DMS79 treated with DMSO at 0.1 percent for 48 hours (cell line): ENCODE measurements at regions not wholly inside any gene's neighbourhood (a gene's known extent, or its start where the extent isn't known, plus 50 kb on each side); places are given as distances from the start of the nearest gene placed in this dataset.
"Not testable (repeated sequence)": the region's sequence is repeated elsewhere in the genome, so short reads cannot be mapped to it uniquely, and the experiment has no call there.

Experiments
- DNase-seq: peaks from one replicate; lab custom pipeline; 2025; lab: John Stamatoyannopoulos, UW

DNA sequence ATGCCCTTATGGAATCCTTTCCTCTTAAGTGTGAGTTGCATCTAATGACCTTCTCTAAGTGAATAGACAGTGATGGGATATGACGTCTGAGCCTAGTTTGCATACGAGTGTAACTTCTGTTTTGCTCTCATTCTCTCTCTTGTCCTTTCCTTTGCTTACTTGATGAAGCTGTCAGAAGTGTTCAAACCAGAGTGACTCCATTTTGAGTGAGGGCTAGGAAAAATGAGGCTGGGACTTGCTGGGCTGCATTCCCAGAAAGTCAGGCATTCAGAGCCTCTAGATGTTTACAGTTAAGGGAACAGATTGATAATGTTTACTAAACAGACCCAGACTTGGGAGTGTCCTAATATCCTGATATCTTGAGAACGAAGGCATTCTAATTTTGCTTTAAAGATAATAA lies 311.2 kb upstream of the SOX4 start:
- DNase-seq = not testable (repeated sequence)

DNA sequence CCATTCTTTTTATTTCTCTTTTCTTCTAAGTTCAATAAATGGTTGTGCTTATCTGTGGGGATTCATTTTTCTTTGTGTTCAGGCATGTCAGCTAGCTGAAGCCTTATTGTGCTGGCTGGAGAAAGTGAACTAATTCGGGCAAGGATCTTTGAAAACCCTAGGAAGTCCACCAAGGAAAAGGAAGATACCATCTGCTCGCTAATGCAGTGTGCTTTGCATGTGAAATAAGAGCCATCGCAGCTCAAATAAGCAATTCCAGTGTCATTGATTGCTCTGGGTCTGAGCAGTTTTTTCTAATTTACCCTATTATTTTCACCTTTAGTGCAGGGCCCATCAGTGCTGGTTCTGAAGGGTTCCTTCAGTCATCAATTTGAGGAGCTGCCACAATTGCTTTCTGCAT lies 309.4 kb upstream of the SOX4 start:
- DNase-seq = no peak

DNA sequence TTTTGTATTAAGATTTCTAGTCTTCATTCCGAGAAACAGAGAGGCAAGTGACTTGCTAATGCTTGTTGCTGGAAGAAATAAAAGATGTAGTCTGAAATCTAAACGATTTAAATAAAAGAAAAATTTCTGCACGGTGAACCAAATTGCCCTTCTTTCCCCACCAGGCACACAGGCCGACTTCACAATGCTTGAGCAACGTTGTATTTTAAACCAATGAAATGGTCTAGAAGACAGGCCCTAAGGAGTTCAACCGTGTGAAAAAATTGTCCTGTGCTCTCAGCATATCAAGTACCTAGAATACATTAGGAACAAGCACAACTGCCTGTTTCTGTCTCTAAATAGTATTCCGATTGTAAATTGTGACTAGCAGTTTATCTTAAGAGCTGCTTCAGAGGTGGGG lies 308.8 kb upstream of the SOX4 start:
- DNase-seq = no peak

DNA sequence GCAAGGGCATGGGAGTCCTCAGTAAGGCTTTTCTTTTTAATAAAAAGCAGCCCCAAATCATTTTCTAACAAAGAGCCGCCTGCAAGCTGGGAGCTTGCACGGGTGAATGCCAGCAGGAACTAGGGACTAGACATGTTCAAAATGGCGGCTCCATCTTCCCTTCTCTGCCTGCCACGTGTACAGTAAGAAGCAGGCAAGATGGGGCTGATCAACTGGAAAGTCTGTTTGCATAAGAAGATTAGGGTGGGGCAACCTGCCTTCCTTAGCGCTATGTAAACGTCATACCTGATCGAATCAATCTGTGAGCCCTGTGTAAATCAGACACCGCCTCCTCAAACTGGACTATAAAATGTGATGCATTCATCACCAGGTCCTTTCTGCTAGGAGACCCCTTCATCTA lies 299.4 kb upstream of the SOX4 start:
- no peak for DNase-seq

DNA sequence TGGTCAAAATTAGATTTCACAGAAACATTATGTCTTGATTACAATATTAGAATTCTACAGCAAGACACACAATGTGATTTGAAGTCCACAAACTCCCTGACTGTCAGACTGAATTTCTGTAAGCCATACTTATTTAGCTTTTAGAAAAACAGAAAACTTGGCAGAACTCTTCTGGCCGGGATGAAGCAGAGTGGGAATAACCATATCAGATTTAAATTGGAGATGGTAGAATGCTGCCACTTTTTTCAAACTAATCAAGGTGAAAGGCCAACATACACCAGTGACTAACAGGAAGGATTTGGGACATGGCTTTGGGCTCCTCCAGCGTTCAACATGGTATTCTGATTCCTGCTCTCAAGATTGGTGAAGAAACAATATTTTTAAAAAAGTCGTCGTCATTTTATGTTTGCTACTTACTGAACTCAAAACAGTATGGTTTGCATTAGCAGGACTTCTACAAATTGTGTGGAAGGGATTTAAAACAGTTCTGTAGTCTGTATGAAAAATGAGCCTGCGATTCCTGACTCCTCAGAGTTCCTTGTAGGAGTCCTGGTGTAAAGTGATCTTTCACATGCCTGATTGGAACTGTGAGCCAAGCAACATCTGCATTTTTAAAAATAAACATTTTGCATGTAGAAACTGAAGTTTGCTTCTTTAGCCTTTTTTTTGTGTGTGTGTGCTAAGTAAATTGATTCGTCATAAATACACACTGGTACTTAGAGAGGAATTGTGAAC lies 297.9 kb upstream of the SOX4 start:
- no peak for DNase-seq

DNA sequence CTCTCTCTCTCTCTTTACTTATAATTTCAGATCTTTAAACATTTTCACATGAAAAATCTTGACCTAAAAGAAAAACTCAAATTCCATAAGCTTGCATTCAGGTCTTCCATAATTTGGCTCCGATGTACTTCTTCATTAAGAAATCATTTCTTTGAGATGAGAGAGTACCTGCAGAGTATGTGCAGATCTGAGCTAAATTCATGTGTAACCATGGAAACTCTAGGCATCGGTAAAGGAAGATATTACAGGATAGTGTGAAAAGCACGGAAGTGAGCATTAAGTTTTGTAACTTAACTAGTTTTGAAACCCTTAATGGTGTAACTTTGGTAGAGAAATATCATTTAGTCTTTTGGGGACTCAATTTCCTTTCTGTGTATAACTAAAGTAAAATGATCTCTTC lies 295.9 kb upstream of the SOX4 start:
- no peak for DNase-seq

DNA sequence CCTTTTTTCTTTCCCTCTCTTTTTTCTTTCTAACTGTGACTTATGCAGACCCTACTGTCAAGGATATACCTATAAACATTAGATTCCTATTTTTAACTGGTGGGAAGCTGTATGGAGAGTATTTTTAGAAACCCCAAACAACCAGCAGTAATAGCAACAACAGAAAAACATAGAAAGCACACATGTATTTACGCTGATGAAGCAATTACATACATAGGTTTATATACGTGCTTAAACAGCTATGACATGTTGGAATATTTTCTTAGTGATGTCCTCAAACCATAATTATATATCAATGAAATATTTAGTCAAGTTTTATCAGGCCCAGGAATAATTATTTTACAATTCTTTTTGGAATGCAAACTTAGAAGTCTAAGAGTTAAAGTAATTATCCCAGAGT lies 294.3 kb upstream of the SOX4 start:
- DNase-seq = no peak

DNA sequence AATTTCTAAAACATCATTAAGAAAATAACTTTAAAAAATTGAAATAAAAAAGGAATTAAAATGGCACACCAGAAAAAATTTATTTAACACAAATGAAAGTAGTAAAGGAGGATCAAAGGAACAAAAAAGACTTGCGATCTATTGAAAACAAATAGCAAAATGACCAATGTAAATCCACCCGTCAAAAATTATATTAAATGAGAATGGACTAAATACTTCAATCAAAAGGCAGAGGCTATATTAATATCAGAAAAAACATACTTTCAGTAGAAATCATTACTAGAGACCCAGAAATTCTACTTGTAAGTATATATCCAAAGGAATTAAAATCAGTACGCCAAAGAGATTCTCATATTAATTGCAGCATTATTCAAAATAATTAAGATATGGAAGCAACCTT lies 293.1 kb upstream of the SOX4 start:
- DNase-seq = no peak

DNA sequence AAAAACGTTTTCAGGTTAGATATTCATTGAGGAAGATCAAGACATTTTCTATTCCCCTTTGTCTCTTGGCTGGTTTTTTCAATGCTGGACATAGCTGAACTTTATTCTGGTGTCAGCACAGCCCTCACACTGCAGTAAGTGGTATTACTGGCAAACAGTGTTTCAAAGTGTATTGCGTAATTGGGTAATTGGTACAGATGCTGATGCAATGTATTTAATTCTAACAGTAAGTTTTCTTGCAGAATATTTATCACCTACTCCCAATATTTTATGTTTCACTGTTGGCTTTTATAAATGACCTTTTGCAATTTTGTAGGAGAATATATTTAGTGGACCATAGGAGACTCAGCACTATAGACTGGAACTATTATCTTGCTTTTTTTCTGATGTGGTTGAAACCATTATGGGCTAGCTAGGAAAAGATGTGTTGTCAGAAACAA lies 287.6 kb upstream of the SOX4 start:
- no peak for DNase-seq

DNA sequence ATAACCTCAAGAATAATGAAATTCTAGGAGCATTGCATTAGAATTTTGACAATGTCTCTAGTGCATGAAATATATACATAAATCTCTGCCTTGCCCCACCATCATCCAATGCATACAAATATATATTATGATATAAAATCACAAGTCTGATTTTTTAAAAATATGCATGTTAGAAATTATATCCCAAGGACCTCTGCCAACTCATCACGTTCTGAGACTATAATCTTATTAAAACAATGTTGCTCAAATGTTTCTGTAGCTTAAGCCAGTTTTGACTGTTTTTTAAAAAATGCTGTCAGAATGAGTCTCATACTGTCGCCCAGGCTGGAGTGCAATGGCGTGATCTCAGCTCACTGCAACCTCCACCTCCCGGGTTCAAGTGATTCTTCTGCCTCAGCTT lies 287.0 kb upstream of the SOX4 start:
- DNase-seq = no peak

DNA sequence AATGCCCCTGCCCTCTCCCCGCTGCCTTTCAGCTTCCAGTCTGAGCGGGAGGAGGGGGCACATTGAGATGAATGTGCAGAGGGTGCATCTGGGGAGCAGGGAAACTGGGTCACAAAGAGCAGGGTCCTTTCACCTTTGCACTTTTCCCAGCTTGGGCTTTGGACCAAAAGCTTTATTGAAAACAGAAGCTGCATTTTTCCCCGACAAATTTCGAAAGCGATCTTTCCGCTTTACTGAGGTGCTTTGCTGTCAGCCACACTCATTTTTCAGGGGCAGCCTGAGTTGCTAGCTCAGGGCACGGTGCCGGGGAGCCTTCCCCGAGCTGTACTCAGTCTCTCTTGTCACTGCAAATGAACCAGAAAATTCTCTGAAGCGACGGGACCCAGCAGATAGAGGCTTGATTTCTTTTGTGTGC lies 283.7 kb upstream of the SOX4 start:
- peak; percentile 47 for DNase-seq

DNA sequence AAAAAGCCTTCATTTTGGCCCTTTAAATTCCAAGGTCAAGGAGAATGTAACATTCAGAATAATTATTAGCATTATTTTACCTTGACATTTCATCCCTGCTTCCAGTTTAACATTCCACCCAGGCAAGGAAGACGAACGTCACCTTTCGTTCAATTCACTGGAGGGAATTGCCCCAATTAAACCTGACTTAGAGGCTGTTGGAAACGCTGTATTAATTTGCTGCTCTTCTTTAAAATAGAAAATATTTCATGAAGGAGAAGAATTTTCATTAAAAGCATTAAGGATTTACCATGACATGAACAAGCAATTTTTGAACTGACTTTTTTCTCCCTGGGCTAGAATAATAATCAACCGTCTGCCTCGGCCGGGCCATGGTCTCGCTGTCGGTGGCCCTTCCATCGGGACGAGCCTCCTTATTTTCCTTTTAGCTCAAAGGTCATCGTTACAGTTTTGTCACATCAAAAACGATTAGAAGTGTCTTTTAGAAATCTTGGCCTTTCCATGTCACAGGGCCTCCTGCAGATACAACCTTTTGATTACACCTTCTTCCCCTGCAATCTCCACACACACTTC lies 282.9 kb upstream of the SOX4 start:
- no peak for DNase-seq

DNA sequence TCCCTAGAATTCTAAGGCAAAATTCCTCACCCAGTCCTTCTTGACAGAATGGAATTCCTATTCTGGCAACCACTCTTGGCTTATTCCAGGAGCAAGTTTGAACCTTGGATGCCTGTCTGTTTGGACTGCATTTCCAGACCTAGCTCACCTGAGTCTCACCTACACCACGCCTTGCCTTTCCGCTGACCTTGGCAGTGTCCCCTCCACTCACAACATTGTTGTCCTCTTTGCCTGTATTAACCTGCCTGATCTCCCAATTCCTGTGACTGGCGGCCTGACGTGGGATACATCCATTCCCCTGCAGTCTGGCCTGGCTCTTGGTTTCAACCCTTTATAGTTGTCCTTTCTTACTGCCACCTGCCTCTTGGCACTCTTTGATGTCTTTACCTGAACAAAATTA lies 281.4 kb upstream of the SOX4 start:
- DNase-seq = no peak

DNA sequence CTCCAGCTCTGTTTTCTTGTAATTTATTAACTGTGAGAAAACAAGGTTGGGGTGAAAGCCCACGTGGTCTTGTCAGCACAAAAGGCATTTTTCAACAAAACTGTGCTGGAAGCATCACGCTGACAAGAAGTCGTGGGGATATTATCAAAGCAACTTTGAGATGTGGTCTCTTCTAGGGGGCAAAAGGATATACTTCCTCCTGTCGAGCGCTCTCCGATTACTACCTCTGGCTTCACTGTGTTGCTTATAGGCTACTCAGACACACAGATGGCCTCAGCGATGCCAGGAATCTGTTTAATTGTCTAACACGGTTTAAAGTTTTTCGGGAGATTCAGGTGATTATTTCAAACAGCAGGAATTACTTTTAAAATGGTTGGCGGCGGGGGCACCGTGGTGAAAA lies 275.9 kb upstream of the SOX4 start:
- DNase-seq = no peak

DNA sequence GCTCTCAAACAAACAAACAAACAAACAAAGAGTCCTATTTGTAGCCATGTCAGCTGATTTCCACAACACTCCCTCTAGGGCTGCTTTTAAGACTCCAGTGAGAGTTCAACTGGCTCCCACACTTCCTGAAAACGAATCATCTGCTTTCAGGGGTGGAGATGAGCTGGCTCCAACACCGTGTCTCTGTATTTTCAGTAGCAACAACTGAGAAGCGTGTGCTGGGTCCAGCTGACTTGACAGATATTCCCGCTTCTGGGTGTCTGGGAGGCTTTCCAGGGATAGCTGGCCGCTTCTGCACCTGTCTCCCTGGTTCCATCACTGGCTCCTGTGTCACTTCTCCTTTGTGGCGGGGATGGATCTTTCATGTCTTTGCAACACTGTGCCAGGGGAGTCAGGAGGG lies 272.5 kb upstream of the SOX4 start:
- no peak for DNase-seq

DNA sequence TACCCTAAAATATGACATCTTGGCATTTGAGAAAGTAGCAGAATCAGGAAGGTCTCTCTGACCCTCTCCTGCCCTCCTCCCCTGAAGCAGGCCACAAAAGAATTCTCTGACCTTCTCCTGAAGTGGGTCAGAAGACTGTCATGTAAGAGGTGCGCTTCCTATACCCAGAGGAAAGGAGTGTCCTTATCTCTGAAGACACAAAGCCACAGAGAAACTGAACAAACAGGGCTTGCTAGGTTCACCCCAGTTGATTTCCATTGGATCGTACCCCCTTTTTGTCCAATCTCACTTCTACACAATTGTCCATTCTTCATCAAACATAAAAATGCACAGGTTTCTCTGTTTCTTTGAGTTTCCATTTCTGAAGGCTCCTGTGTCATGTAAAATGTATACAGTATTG lies 272.0 kb upstream of the SOX4 start:
- no peak for DNase-seq

DNA sequence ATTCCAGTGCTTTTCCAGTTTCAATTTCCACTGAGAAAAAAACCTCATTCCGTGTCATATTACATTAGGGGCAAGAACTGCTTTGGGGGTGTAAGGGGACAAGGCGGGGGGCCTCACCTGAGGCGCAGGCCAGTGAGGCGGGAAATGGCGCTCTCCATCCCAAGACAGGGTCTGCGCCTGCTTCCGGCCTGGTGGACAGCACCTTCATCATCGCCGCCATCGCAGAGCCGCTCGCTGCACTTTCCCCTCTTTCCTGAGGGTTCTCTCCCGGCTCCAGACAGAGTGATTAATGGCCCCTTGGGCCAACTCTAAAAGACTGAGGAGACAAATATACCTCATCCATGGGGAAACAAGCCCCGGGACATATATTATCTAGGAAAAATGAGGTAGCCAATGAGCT lies 270.0 kb upstream of the SOX4 start:
- no peak for DNase-seq

DNA sequence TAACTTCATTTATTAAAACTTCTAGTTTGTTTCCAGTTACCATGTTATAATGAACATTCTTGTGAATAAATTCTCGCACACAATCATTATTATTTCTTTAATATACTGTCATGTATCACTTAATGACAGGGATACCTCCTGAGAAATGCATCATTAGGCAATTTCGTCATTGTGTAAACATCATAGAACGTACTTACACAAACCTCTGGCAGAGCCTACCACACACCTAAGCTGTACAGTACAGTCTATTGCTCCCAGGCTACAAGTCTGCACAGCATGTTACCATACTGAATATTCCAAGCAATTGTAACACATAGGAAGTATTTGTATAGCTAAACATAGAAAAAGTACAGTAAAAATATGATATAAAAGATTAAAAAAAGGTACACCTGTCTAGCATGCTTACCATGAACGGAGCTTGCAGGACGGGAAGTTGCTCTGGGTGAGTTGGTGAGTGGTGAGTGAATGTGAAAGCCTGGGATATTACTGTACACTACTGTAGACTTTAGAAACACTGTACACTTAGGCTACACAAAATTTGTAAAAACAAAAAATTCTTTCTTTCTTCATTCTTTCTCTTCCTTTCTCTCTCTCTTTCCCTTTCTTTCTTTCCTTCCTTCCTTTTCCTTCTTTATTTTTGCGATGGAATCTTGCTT lies 268.2 kb upstream of the SOX4 start:
- no peak for DNase-seq

DNA sequence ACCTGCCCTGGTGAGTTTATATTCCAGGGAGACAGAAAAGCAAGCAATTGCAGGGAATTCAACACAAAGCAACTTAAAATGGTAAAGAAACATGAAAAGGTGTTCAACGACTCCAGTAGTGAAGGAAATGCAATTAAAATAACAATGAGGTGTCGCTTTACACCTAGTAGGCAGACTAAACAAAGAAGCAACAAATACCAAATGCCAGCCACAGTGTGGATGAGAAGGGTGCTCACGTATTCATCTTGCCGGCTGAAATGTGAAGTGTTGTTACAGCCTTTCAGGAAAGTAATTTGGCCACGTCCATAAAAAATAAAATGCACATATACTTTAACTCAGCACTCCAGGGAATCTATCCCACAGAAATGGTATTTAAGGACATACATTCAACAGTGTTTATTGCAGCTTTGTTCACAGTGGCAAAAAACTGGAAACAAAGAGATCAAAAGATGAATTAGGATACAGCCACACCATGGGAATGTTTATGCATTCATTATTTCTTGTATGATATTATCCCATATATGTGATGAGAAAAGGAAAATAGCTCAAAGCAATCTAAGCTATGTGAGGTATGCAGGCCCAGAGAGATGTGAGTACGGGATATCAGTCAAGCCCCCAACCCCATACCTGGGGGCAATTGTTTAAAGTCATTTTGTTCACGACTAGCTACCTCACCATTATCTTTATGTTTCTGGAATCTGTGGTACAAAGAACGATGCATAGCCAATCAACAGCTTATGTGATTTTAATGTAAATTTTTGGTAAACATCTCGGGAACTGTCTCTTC lies 266.0 kb upstream of the SOX4 start:
- DNase-seq = no peak

DNA sequence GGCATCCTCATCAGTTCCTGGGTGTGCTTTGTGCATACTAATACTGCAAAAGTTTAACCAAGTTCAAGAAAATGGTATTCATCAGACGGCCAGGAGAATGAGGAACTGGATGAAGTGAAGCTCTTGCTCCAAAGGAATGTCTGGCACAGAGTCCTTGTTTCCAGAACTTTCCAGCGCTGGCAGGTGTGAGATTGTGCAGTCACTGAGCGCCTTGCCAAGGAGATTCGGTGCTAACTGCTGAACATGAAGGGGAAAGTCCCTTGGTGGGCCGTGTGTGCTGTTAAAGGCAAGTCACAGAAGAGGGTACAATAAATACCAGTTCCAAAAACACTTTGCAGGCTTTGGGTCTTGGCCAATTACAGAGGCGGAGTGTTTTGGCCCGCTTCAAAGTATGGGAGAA lies 262.3 kb upstream of the SOX4 start:
- no peak for DNase-seq

DNA sequence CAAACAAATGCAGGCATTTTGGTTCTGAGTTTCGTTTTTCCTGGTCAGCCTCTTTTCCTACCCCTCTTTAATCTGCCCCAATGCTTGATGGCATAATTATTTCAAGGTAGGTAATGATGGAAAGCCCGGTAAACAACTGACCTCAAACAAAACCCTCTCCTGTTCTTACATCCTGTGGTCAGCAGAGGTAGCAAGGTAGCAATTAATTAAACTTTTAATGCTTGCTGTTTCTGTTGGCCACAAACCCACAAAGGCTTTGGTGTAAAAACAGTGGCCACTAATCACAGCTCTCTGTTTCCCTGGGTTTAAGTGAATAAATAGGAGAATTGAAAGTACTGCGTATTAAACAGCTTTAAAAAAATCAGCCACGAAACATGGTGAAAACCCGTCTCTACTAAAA lies 261.5 kb upstream of the SOX4 start:
- DNase-seq = no peak

DNA sequence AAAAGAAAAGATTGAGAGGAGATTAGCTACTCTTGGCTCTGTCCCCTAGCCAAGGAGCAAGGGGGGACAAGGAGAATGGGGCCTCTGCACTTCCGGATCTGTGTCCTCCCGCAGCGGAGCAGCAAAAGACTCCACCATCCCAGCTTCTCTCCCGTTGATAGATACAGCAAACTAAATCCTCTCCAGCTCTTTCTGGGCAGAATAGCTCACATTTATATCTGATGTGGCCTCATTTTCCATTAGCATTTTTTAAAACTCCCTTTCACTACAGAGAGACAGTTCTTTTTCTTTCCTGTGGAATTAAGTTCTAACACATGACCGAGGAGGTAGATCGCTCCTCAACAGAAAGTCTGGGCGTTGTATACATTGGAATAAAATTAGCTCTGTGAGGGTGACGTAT lies 260.9 kb upstream of the SOX4 start:
- no peak for DNase-seq

DNA sequence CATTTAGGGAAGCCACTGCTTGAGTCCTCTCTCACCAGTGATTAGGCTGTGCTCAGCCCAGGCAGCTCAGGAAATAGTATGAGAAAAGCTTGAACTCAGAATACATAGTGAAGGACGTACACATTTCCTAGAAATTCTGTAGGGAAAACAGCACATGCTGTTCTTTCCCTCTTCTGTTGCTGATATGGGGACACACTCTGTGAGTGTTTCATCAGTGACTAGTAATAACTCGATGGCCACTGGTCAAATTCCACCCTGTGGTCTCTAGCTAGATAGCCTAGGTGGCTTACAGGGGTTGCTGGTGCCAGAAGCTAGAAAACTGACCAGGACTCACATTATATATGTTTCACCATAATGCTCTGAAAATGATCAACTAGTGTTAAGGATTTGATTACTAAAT lies 259.8 kb upstream of the SOX4 start:
- no peak for DNase-seq
